ENCODE measurements at regions not wholly inside any gene's neighbourhood (a gene's known extent, or its start where the extent isn't known, plus 50 kb on each side); places are given as distances from the start of the nearest gene placed in this dataset.

- TF ChIP-seq POLR2AphosphoS5 (IDR thresholded peaks at IDR 0.05; ENCODE audit: low read depth, low read length) (no peak), POLR2A (IDR thresholded peaks at IDR 0.05; ENCODE audit: low read depth, low read length) (no peak), PAX5 (IDR thresholded peaks at IDR 0.05; ENCODE audit: insufficient read depth, low read length, severe bottlenecking) (no peak), SPI1 (IDR thresholded peaks at IDR 0.05; ENCODE audit: low read depth, low read length) (no peak), TAF1 (IDR thresholded peaks at IDR 0.05; ENCODE audit: low read depth, low read length) (no peak)
Observed at GRCh38 chr3:182028081-182028480, 316.4 kb downstream of the SOX2 start.
